ENCODE measurements at regions not wholly inside any gene's neighbourhood (a gene's known extent, or its start where the extent isn't known, plus 50 kb on each side); places are given as distances from the start of the nearest gene placed in this dataset.

- Histone ChIP-seq H3K9me3 (no peaks in the 10 kb centered on the region), H3K4me1 (no peaks in the 10 kb centered on the region), H3K36me3 (no peaks in the 10 kb centered on the region), H3K27ac (no peak overlapping the region), H3K4me3 (no peak overlapping the region), H3K27me3 (no peaks in the 10 kb centered on the region)
- intact Hi-C loops (cut with DNase I) = no loop called here
- TF ChIP-seq, protein P1, sequence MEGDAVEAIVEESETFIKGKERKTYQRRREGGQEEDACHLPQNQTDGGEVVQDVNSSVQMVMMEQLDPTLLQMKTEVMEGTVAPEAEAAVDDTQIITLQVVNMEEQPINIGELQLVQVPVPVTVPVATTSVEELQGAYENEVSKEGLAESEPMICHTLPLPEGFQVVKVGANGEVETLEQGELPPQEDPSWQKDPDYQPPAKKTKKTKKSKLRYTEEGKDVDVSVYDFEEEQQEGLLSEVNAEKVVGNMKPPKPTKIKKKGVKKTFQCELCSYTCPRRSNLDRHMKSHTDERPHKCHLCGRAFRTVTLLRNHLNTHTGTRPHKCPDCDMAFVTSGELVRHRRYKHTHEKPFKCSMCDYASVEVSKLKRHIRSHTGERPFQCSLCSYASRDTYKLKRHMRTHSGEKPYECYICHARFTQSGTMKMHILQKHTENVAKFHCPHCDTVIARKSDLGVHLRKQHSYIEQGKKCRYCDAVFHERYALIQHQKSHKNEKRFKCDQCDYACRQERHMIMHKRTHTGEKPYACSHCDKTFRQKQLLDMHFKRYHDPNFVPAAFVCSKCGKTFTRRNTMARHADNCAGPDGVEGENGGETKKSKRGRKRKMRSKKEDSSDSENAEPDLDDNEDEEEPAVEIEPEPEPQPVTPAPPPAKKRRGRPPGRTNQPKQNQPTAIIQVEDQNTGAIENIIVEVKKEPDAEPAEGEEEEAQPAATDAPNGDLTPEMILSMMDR (IDR thresholded peaks at IDR 0.05) = no peak
- TF ChIP-seq EP300 (IDR thresholded peaks at IDR 0.05) = no peak
- no peak for TF ChIP-seq POLR2AphosphoS5 (IDR thresholded peaks at IDR 0.05)
- TF ChIP-seq POLR2A (IDR thresholded peaks at IDR 0.05) = no peak
- no peak for DNase-seq
Measured at GRCh38 chr1:192099328-192099727, 58.9 kb upstream of the RGS18 start.

GRCh38 chr1:192100686-192101468 is 57.4 kb upstream of the RGS18 start:
- H3K27me3 ChIP-seq = no peaks in the 10 kb centered on the region
- TF ChIP-seq, protein P1 (IDR thresholded peaks at IDR 0.05) = no peak
- no peak for TF ChIP-seq POLR2A (IDR thresholded peaks at IDR 0.05)
- TF ChIP-seq POLR2AphosphoS5 (IDR thresholded peaks at IDR 0.05) = no peak
- no peaks in the 10 kb centered on the region for H3K9me3 ChIP-seq
- intact Hi-C loops (cut with DNase I) = no loop called here
- H3K4me3 ChIP-seq = no peak overlapping the region
- H3K4me1 ChIP-seq = no peaks in the 10 kb centered on the region
- no peak overlapping the region for H3K27ac ChIP-seq
- 34 to 70% methylated on average over 6 of the region's 6 CpGs for WGBS, 2 donors
- H3K36me3 ChIP-seq = no peaks in the 10 kb centered on the region
- DNase-seq = no peak

- Histone ChIP-seq H3K4me3 (no peak overlapping the region), H3K27ac (no peak overlapping the region), H3K36me3 (no peaks in the 10 kb centered on the region), H3K9me3 (no peaks in the 10 kb centered on the region), H3K4me1 (no peaks in the 10 kb centered on the region), H3K27me3 (no peaks in the 10 kb centered on the region)
- no peak for DNase-seq
- TF ChIP-seq EP300 (IDR thresholded peaks at IDR 0.05) = no peak
- TF ChIP-seq POLR2AphosphoS5 (IDR thresholded peaks at IDR 0.05) = no peak
- TF ChIP-seq, protein P1 (IDR thresholded peaks at IDR 0.05) = no peak
- no peak for TF ChIP-seq POLR2A (IDR thresholded peaks at IDR 0.05)
- intact Hi-C loops (cut with DNase I) = no loop called here
Measured at GRCh38 chr1:192104128-192104527, 54.1 kb upstream of the RGS18 start.

- intact Hi-C loops (cut with DNase I) = no loop called here
- WGBS, 2 donors = 91 to 97% methylated on average over 1 of the region's 1 CpG
Measured at GRCh38 chr1:192104852-192105251, 53.4 kb upstream of the RGS18 start.

More at GRCh38 chr1:192104852-192105251, 53.4 kb upstream of the RGS18 start:
- Histone ChIP-seq H3K36me3 (no peaks in the 10 kb centered on the region), H3K4me1 (no peaks in the 10 kb centered on the region), H3K4me3 (no peak overlapping the region), H3K9me3 (no peaks in the 10 kb centered on the region), H3K27ac (no peak overlapping the region), H3K27me3 (no peaks in the 10 kb centered on the region)
- no peak for TF ChIP-seq POLR2A (IDR thresholded peaks at IDR 0.05)
- no peak for TF ChIP-seq POLR2AphosphoS5 (IDR thresholded peaks at IDR 0.05)
- TF ChIP-seq, protein P1 (IDR thresholded peaks at IDR 0.05) = no peak
- TF ChIP-seq EP300 (IDR thresholded peaks at IDR 0.05) = no peak
- no peak for DNase-seq
